Epithelial cell of esophagus (primary cell): ENCODE measurements at regions not wholly inside any gene's neighbourhood (a gene's known extent, or its start where the extent isn't known, plus 50 kb on each side); places are given as distances from the start of the nearest gene placed in this dataset.

Source experiments
- DNase-seq: peaks from one replicate; pipeline ENCODE4 v3.0.0; 2010; ENCODE audit warnings: low read depth
- H3K4me3 ChIP-seq: 2 replicates; pipeline ENCODE4 v1.5.1; 2011; ENCODE audit warnings: mild to moderate bottlenecking, low read length, control low read depth
- TF ChIP-seq, protein P1 (sequence below): IDR thresholded peaks from 2 replicates; pipeline ENCODE4 v1.5.1; 2011; ENCODE audit warnings: low read depth, mild to moderate bottlenecking, low read length, control low read depth, inconsistent platforms; ENCODE audit not compliant: insufficient read depth; ENCODE audit errors: missing control alignments

- no peak for DNase-seq
- TF ChIP-seq, protein P1, sequence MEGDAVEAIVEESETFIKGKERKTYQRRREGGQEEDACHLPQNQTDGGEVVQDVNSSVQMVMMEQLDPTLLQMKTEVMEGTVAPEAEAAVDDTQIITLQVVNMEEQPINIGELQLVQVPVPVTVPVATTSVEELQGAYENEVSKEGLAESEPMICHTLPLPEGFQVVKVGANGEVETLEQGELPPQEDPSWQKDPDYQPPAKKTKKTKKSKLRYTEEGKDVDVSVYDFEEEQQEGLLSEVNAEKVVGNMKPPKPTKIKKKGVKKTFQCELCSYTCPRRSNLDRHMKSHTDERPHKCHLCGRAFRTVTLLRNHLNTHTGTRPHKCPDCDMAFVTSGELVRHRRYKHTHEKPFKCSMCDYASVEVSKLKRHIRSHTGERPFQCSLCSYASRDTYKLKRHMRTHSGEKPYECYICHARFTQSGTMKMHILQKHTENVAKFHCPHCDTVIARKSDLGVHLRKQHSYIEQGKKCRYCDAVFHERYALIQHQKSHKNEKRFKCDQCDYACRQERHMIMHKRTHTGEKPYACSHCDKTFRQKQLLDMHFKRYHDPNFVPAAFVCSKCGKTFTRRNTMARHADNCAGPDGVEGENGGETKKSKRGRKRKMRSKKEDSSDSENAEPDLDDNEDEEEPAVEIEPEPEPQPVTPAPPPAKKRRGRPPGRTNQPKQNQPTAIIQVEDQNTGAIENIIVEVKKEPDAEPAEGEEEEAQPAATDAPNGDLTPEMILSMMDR: no peak
These were observed 720.4 kb upstream of the GYPC start for GRCh38 chr2:125935559-125935958.

DNA sequence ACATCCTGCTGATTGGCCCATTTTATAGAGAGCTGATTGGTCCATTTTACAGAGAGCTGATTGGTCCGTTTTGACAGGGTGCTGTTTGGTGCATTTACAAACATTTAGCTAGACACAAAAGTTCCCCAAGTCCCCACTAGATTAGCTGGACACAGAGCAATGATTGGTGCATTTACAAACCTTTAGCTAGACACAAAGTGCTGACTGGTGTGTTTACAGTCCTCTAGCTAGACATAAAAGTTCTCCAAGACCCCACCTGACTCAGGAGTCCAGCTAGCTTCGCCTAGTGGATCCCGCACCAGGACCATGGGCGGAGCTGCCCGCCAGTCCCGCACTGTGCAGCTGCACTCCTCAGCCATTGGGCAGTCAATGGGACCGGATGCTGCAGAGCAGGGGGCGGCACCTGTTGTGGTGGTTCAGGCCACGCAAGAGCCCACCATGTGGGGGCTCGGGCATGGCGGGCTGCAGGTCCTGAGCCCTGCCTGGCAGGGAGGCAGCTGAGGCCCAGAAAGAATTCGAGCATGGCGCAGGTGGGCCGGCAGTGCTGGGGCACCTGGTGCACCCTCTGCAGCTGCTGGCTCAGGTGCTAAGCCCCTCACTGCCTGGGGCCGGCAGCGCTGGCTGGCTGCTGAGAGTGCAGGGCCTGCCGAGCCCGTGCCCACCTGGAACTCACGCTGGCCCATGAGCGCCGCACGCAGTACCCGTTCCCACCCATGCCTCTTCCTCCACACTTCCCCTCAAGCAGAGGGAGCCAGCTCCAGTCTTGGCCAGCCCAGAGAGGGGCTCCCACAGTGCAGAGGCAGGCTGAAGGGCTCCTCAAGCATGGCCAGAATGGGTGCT lies 713.2 kb upstream of the GYPC start:
- TF ChIP-seq, protein P1: no peak
- DNase-seq: no peak
- H3K4me3 ChIP-seq: no peak overlapping the region

More at GRCh38 chr2:125935559-125935958, 720.4 kb upstream of the GYPC start:
- H3K4me3 ChIP-seq: no peak overlapping the region

DNA sequence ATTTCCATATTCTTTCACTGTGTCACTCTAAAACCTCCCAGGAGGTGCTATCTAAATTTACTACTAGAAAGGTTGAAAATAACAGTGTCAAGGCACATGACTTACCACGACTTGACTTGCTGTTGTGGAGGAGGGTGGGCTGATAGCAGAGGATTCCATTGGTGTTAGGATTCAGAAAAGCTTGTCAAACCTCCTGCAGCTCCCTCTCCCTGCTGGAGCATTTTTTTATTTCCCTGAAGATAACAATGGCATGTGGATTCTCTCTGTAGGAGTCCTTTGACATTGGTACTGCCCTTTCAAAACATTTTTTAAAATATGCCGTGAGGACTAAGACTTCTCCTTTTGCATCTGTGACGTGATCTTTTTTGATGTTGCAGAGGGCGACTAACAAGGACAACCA lies 696.9 kb upstream of the GYPC start:
- TF ChIP-seq, protein P1: no peak
- DNase-seq: no peak

GRCh38 chr2:125961739-125962138 lies 694.2 kb upstream of the GYPC start:
- TF ChIP-seq, protein P1: no peak
- H3K4me3 ChIP-seq: no peak overlapping the region
- no peak for DNase-seq

More for the DNA sequence above, 696.9 kb upstream of the GYPC start:
- H3K4me3 ChIP-seq: no peak overlapping the region

DNA sequence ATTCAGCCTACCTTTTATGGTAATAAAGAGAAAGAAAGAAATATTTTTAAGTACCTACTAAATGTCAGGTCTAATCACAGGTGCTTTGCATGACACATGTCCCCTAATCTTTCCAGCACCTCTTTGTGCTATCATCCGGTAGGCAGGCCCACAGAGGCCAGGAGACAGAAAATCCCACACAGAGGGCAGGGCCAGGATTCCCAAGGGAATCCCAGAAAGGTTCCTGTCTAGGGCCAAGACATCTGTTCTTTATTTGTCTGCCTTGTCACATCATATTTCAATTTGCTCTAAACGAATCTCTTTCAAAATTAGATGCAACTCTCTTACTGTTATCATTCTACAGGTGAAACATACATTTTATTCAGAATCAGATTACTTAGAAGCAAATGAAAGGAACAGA lies 676.1 kb upstream of the GYPC start:
- no peak for DNase-seq
- TF ChIP-seq, protein P1: no peak

DNA sequence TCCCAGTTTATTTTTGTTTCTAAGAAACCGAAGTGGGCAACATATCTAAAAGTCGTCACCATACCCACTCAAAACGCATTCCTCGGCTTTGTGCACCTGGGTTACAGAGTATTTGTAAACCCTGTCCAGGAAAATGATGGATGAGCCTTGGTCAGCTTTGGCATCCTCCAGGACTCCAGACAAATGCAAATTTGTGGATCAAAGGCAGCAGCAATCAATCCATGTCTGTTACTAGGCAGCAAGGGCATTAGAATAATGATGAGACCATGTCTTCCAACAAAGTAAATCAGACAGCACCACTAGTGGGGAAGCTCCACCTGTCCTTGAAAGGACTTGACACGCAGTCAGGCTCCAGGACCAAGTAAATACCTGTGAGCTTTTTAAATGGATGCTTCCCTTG lies 672.6 kb upstream of the GYPC start:
- TF ChIP-seq, protein P1: no peak
- DNase-seq: no peak
- H3K4me3 ChIP-seq: no peak overlapping the region

More for the DNA sequence above, 676.1 kb upstream of the GYPC start:
- no peak overlapping the region for H3K4me3 ChIP-seq

DNA sequence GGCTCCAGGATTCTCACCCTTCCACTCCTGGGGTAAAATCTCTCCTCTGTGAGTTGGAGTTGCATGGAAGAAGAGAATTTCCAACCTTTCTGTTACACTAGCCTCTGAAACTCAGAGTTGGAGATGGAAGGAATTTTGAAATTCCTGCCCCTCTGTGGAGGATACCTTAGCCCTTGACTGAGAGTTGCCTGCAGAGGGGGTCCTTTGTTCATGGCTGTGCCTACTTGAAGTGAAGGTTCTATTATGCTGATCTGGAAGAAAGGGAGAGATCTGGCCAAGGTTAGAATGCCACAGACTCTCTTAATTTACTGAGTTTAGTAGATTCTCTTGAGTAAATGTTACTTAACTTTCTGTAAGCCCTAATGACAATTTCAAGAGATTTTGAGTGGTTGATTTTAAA lies 626.6 kb upstream of the GYPC start:
- TF ChIP-seq, protein P1: no peak
- DNase-seq: no peak
- H3K4me3 ChIP-seq: no peak overlapping the region
